ENCODE measurements at regions not wholly inside any gene's neighbourhood (a gene's known extent, or its start where the extent isn't known, plus 50 kb on each side); places are given as distances from the start of the nearest gene placed in this dataset.

- Histone ChIP-seq H3K9me3 (peaks cover 0 to 5% of the 10 kb centered on the region in 2 donors), H3K27me3 (no peaks in the 10 kb centered on the region), H3K27ac (no peak overlapping the region), H3K4me3 (no peak overlapping the region), H3K36me3 (no peaks in the 10 kb centered on the region), H3K4me1 (no peaks in the 10 kb centered on the region)
- DNase-seq (ENCODE audit: low spot score in 2 of 2) = no peak
- intact Hi-C loops (cut with DNase I; ENCODE audit: low total_unique reads) = no loop called here
- TF ChIP-seq CTCF (IDR thresholded peaks at IDR 0.05) = no peak
- no peak for TF ChIP-seq POLR2AphosphoS5 (IDR thresholded peaks at IDR 0.05)
- no peak for TF ChIP-seq POLR2A (IDR thresholded peaks at IDR 0.05)
Observed at GRCh38 chr2:15738943-15739342, 147.3 kb downstream of the DDX1 start.

DNA sequence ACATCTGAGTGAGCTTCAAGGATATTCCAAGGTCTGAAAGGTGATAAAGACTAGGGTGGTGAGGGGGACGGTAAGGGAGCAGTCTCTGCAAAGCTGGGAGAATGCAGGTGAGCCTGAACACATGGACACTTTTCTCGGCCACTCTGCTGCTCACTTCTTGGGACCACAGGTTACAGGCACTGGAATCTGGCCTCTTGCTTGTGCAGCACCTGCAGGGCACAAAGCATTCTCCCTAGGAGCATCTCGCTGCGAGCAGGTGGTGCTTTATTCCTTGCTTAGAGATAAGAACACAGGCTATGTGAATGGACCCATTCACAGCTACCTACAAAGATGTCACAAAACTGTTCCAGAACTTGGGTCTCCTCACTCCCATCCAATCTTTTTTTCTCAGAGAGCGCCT lies 153.2 kb downstream of the DDX1 start:
- Histone ChIP-seq H3K27ac (no peak overlapping the region), H3K9me3 (no peaks in the 10 kb centered on the region), H3K4me1 (no peaks in the 10 kb centered on the region), H3K36me3 (no peaks in the 10 kb centered on the region), H3K27me3 (peaks cover 0 to 6% of the 10 kb centered on the region in 2 donors), H3K4me3 (no peak overlapping the region)
- intact Hi-C loops (cut with DNase I; ENCODE audit: low total_unique reads) = no loop called here
- TF ChIP-seq CTCF (IDR thresholded peaks at IDR 0.05) (no peak), POLR2AphosphoS5 (IDR thresholded peaks at IDR 0.05) (no peak), POLR2A (IDR thresholded peaks at IDR 0.05) (no peak)
- no peak for DNase-seq (ENCODE audit: low spot score in 2 of 2)

DNA sequence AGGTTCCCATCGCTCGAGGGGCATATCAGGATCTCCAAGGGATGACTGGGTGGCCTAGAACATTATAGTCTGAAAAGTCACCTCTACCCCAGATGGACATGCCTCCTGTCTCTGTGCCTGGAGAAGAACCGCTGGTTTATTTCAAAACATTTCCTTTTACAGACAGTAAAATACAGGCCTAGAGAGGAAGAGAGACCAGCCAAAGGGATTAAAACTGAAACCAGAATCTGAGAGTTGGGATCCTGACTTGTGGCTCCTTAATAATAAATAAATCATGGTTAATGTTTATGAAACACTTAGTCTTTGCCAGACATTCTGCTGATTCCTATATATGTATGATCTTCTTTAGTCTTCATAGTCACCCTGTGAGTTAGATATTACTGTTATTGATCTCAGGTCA lies 153.7 kb downstream of the DDX1 start:
- TF ChIP-seq POLR2AphosphoS5 (IDR thresholded peaks at IDR 0.05) (no peak), POLR2A (IDR thresholded peaks at IDR 0.05) (no peak), CTCF (IDR thresholded peaks at IDR 0.05) (no peak)
- intact Hi-C loops (cut with DNase I; ENCODE audit: low total_unique reads) = no loop called here
- no peak for DNase-seq (ENCODE audit: low spot score in 2 of 2)
- no peak overlapping the region for H3K27ac ChIP-seq
- H3K4me1 ChIP-seq = no peaks in the 10 kb centered on the region
- no peak overlapping the region for H3K4me3 ChIP-seq
- H3K36me3 ChIP-seq = no peaks in the 10 kb centered on the region
- H3K9me3 ChIP-seq = no peaks in the 10 kb centered on the region
- H3K27me3 ChIP-seq = peaks cover 0 to 6% of the 10 kb centered on the region in 2 donors

DNA sequence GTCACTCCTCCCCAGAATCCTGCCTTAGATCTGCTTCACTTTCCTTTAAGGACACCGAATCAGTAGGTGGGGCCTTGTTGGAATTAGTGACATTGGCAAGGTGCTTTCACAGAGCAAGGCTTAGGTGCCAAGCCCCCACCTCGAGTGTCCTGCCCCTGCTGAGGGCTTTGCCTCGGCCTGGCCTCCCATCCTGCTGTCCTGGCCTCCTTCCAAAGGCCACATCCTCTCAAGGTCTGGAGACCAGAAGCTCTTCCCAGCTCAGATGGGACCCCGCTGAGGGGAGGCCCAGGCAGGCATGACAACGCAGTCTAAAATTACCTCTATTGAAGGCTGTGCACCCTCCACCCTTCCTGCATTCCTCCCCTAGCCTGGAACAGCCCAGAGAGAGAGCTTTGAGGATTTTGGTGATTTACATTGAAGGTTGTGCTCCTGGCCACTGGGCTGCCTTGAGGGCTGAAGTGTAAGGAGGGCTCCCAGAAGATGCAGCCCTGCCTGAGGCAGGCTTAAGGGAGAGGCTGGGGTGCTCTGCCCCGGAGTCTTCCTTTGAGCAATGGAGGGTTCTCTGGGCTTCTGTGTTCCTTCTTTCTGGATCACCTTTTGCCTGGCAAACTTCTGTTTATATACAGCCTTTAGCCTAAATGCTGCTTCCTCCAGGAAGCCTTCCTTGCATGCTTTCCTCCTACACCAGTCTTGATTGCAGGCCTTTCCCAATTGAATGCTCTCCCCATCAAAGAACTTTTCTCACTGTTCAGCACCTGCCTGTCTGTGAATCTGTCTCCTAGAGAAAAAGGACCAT lies 154.4 kb downstream of the DDX1 start:
- no peak for DNase-seq (ENCODE audit: low spot score in 2 of 2)
- TF ChIP-seq CTCF (IDR thresholded peaks at IDR 0.05) = no peak
- no peak for TF ChIP-seq POLR2AphosphoS5 (IDR thresholded peaks at IDR 0.05)
- no peak for TF ChIP-seq POLR2A (IDR thresholded peaks at IDR 0.05)
- Histone ChIP-seq H3K9me3 (no peaks in the 10 kb centered on the region), H3K27me3 (peaks cover 0 to 6% of the 10 kb centered on the region in 2 donors), H3K27ac (no peak overlapping the region), H3K36me3 (no peaks in the 10 kb centered on the region), H3K4me1 (no peaks in the 10 kb centered on the region), H3K4me3 (no peak overlapping the region)
- intact Hi-C loops (cut with DNase I; ENCODE audit: low total_unique reads) = no loop called here

DNA sequence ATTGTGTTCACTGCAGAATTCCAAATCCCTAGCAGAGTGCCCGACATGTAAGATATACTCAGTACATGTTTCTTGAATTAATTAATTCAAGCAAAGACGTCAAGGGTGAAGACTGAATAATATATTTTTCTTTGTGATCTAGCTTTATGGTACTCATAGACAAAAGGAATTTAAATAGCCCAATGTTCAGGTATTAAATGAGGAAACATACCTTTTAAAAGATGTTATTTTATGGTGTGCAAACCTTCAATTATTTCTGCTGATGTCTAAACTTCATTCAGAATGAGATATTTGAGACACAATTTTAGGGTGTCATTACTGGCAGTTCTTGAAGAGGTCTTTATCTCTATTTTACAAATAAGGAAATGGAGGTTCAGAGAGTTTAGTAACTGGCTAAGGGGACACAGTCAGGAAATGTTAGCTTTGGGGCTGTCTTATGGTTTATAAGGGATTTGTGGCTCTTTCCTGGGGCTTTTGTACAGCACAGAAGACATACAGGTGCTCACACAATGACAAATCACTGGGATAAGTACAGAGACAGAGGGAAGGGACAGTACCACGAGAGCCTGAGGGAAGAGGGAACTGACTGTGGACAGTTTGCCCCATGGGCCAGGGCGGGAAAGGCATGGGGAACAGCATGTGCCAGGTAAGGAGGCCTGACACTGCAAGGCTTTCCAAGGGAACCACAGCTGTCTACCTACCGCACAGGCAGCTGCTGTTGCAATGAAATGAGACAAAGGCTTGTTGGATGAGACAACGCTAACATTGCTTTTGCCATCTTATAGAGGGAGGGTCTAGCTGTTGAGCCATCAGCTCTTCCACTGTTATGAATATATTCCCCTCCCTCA lies 155.3 kb downstream of the DDX1 start:
- intact Hi-C loops (cut with DNase I; ENCODE audit: low total_unique reads) = no loop called here
- no peak for DNase-seq (ENCODE audit: low spot score in 2 of 2)
- no peak overlapping the region for H3K27ac ChIP-seq
- no peaks in the 10 kb centered on the region for H3K9me3 ChIP-seq
- no peaks in the 10 kb centered on the region for H3K4me1 ChIP-seq
- H3K36me3 ChIP-seq = no peaks in the 10 kb centered on the region
- H3K27me3 ChIP-seq = peaks cover 0 to 6% of the 10 kb centered on the region in 2 donors
- H3K4me3 ChIP-seq = no peak overlapping the region
- TF ChIP-seq POLR2A (IDR thresholded peaks at IDR 0.05) = no peak
- no peak for TF ChIP-seq CTCF (IDR thresholded peaks at IDR 0.05)
- no peak for TF ChIP-seq POLR2AphosphoS5 (IDR thresholded peaks at IDR 0.05)
